H1 (cell line): ENCODE measurements at regions not wholly inside any gene's neighbourhood (a gene's known extent, or its start where the extent isn't known, plus 50 kb on each side); places are given as distances from the start of the nearest gene placed in this dataset.

Source experiments
- CTCF ChIA-PET: fragments of 300-600 bp; sonication (Branson Sonifier 250); formaldehyde crosslinking; loops from one replicate; lab custom pipeline; 2021; ENCODE audit not compliant: partially characterized antibody; lab: Charles Lee
- POLR2A ChIA-PET: fragments of 300-600 bp; sonication (Branson Sonifier 250); formaldehyde crosslinking; loops from one replicate; lab custom pipeline; 2021; ENCODE audit warnings: inconsistent platforms; ENCODE audit not compliant: partially characterized antibody; lab: Charles Lee
- DNase-seq, 2 experiments: peaks; one replicate each; pipeline versions ENCODE4 v3.0.0 to v3.0.0-alpha.2; 2010 to 2022; ENCODE audit warnings: low spot score in 2 of 2, low read depth in 1 of 2, mixed read lengths in 1 of 2
- FAIRE-seq: peaks from 2 replicates; lab custom pipeline; 2011; peaks lifted over from hg19 to GRCh38; lab: Jason Lieb, UNC
- H2AFZ ChIP-seq: 2 replicates; pipeline ENCODE4 v1.8.1; 2012; ENCODE audit warnings: low read length, inconsistent platforms
- H2AK5ac ChIP-seq: 2 replicates; pipeline ENCODE4 v1.6.1; 2013; ENCODE audit warnings: low read depth, low read length
- H2BK120ac ChIP-seq: replicated peaks from 2 replicates; pipeline ENCODE3; 2013; ENCODE audit warnings: low read depth, low read length, inconsistent platforms
- H2BK12ac ChIP-seq: 2 replicates; pipeline ENCODE4 v1.6.1; 2013; ENCODE audit warnings: low read depth, low read length
- H2BK15ac ChIP-seq: 2 replicates; pipeline ENCODE4 v1.6.1; 2013; ENCODE audit warnings: low read length
- H2BK20ac ChIP-seq: 2 replicates; pipeline ENCODE4 v1.6.1; 2013; ENCODE audit warnings: low read length
- H2BK5ac ChIP-seq: 2 replicates; pipeline ENCODE4 v1.6.1; 2013; ENCODE audit warnings: low read depth, low read length
- H3K14ac ChIP-seq: 2 replicates; pipeline ENCODE4 v1.6.1; 2013; ENCODE audit warnings: inconsistent platforms; ENCODE audit not compliant: insufficient read length
- H3K18ac ChIP-seq: 2 replicates; pipeline ENCODE4 v1.6.1; 2013; ENCODE audit warnings: low read length; ENCODE audit errors: extremely low read depth
- H3K23ac ChIP-seq: 2 replicates; pipeline ENCODE4 v1.6.1; 2013; ENCODE audit warnings: inconsistent platforms; ENCODE audit not compliant: insufficient read length
- H3K23me2 ChIP-seq: 2 replicates; pipeline ENCODE4 v1.6.1; 2013; ENCODE audit warnings: low read depth, low read length
- H3K27ac ChIP-seq: 2 replicates; pipeline ENCODE4 v1.6.1; 2011; ENCODE audit warnings: low read depth, low read length, inconsistent platforms
- H3K27me3 ChIP-seq, 4 experiments: replicated peaks in 1 of 4; 1 replicate in 1 of 4; 2 replicates in 3 of 4; pipeline versions ENCODE4 v1.6.1 to v1.8.1; 2011 to 2013; ENCODE audit warnings: low read length in 3 of 4, mild to moderate bottlenecking in 3 of 4, inconsistent platforms in 2 of 4, mixed read lengths in 2 of 4, moderate library complexity in 1 of 4; ENCODE audit not compliant: control insufficient read depth in 3 of 4, insufficient read depth in 3 of 4; ENCODE audit errors: extremely low read depth in 1 of 4
- H3K36me3 ChIP-seq, 4 experiments: 2 replicates each; pipeline versions ENCODE4 v1.6.1 to v1.8.1; 2011 to 2013; ENCODE audit warnings: mild to moderate bottlenecking in 4 of 4, low read length in 3 of 4, moderate library complexity in 2 of 4, control low read depth in 1 of 4, inconsistent platforms in 1 of 4; ENCODE audit not compliant: insufficient read depth in 4 of 4, control insufficient read depth in 2 of 4
- H3K4ac ChIP-seq: replicated peaks from 2 replicates; pipeline ENCODE3; 2013; ENCODE audit warnings: low read length, low read depth, mixed read lengths, inconsistent platforms; ENCODE audit not compliant: insufficient read length
- H3K4me1 ChIP-seq, 4 experiments: replicated peaks in 1 of 4; 1 replicate in 1 of 4; 2 replicates in 3 of 4; pipeline versions ENCODE4 v1.6.1 to v1.8.1; 2011 to 2013; ENCODE audit warnings: low read length in 3 of 4, inconsistent platforms in 2 of 4, mixed read lengths in 1 of 4; ENCODE audit not compliant: insufficient read depth in 4 of 4, control insufficient read depth in 3 of 4
- H3K4me2 ChIP-seq, 2 experiments: 2 replicates each; pipeline versions ENCODE4 v1.6.1 to v1.8.1; 2011 to 2013; ENCODE audit warnings: low read depth in 2 of 2, low read length in 2 of 2, control low read depth in 1 of 2, inconsistent platforms in 1 of 2, mild to moderate bottlenecking in 1 of 2; ENCODE audit not compliant: insufficient read depth in 1 of 2
- H3K4me3 ChIP-seq, 4 experiments: fragments of 200-600, 300-600 bp in 1 of 4; sonication (generic), shearing (Covaris generic), sonication (Bioruptor Twin) in 1 of 4; 2 replicates each; pipeline versions ENCODE4 v1.5.1 to v1.8.1; 2011 to 2016; ENCODE audit warnings: low read length in 4 of 4, low read depth in 3 of 4, control low read depth in 2 of 4, inconsistent platforms in 2 of 4, mild to moderate bottlenecking in 2 of 4, mixed read lengths in 1 of 4, moderate library complexity in 1 of 4; ENCODE audit not compliant: insufficient read depth in 2 of 4; ENCODE audit errors: extremely low read depth in 1 of 4
- H3K56ac ChIP-seq: replicated peaks from 2 replicates; pipeline ENCODE3; 2013; ENCODE audit warnings: low read depth, mild to moderate bottlenecking, mixed read lengths, low read length, inconsistent platforms; ENCODE audit not compliant: insufficient read length
- H3K79me1 ChIP-seq: 2 replicates; pipeline ENCODE4 v1.6.1; 2013; ENCODE audit warnings: low read depth, low read length, control low read depth
- H3K79me2 ChIP-seq, 2 experiments: 2 replicates each; pipeline versions ENCODE4 v1.6.1 to v1.8.1; 2012 to 2013; ENCODE audit warnings: low read length in 2 of 2, mild to moderate bottlenecking in 2 of 2, inconsistent platforms in 1 of 2; ENCODE audit not compliant: insufficient read depth in 2 of 2, control insufficient read depth in 1 of 2
- H3K9ac ChIP-seq, 4 experiments: replicated peaks in 1 of 4; 1 replicate in 1 of 4; 2 replicates in 3 of 4; pipeline versions ENCODE4 v1.6.1 to v1.8.1; 2011 to 2013; ENCODE audit warnings: low read depth in 3 of 4, low read length in 3 of 4, control low read depth in 2 of 4, mild to moderate bottlenecking in 2 of 4, moderate library complexity in 2 of 4, inconsistent platforms in 1 of 4; ENCODE audit errors: extremely low read depth in 1 of 4
- H3K9me3 ChIP-seq, 2 experiments: 2 replicates each; pipeline versions ENCODE4 v1.6.1 to v1.8.1; 2012 to 2013; ENCODE audit warnings: mild to moderate bottlenecking in 2 of 2, moderate library complexity in 2 of 2, control low read depth in 1 of 2, inconsistent platforms in 1 of 2, low read depth in 1 of 2, low read length in 1 of 2, mixed read lengths in 1 of 2; ENCODE audit not compliant: insufficient read depth in 2 of 2
- H4K20me1 ChIP-seq, 2 experiments: replicated peaks in 1 of 2; 2 replicates each; pipeline versions ENCODE3 to v1.8.1; 2011 to 2013; ENCODE audit warnings: inconsistent platforms in 2 of 2, low read length in 2 of 2, mild to moderate bottlenecking in 1 of 2; ENCODE audit not compliant: insufficient read depth in 2 of 2, control insufficient read depth in 1 of 2
- H4K5ac ChIP-seq: 2 replicates; pipeline ENCODE4 v1.6.1; 2013; ENCODE audit warnings: low read length, low read depth, mixed read lengths, inconsistent platforms; ENCODE audit not compliant: insufficient read length
- H4K8ac ChIP-seq: 2 replicates; pipeline ENCODE4 v1.8.0; 2013; ENCODE audit warnings: mild to moderate bottlenecking, moderate library complexity, low read length, inconsistent platforms; ENCODE audit not compliant: insufficient read depth; ENCODE audit errors: extremely low read depth
- H4K91ac ChIP-seq: replicated peaks from 2 replicates; pipeline ENCODE3; 2013; ENCODE audit warnings: low read length, mixed read lengths, inconsistent platforms; ENCODE audit not compliant: insufficient read length
- BACH1 ChIP-seq: IDR thresholded peaks from 2 replicates; pipeline ENCODE4 v1.6.1; 2012; ENCODE audit warnings: low read length, improper control_type of control experiment
- CTBP2 ChIP-seq: IDR thresholded peaks from 2 replicates; pipeline ENCODE4 v1.7.0; 2011; ENCODE audit warnings: borderline replicate concordance, mild to moderate bottlenecking, moderate library complexity, mixed read lengths, low read length; ENCODE audit not compliant: insufficient read depth, insufficient read length
- MAFK ChIP-seq: IDR thresholded peaks from 2 replicates; pipeline ENCODE4 v1.6.1; 2012; ENCODE audit warnings: low read depth, mild to moderate bottlenecking, improper control_type of control experiment, low read length
- RNF2 ChIP-seq: fragments of 200-900, 300-1000 bp; sonication (generic); IDR thresholded peaks from 2 replicates; pipeline ENCODE4 v1.7.1; 2016; ENCODE audit warnings: borderline replicate concordance, low read depth, mild to moderate bottlenecking, antibody characterized with exemption, low read length; ENCODE audit not compliant: poor library complexity, severe bottlenecking; ENCODE audit errors: missing control alignments
- RXRA ChIP-seq: IDR thresholded peaks from 2 replicates; pipeline ENCODE4 v1.6.1; 2011; ENCODE audit warnings: low read depth, mild to moderate bottlenecking, low read length, moderate library complexity; ENCODE audit not compliant: insufficient read depth
- TAF7 ChIP-seq: optimal IDR thresholded peaks from 2 replicates; pipeline ENCODE3; 2011; ENCODE audit warnings: low read depth, mild to moderate bottlenecking, inconsistent platforms, low read length, moderate library complexity, borderline replicate concordance
- TCF12 ChIP-seq: IDR thresholded peaks from 2 replicates; pipeline ENCODE4 v1.6.1; 2011; ENCODE audit warnings: low read depth, mild to moderate bottlenecking, low read length
- WGBS, 2 experiments: shearing (Covaris generic) in 1 of 2; methylation state at CpG; one replicate each; pipeline versions ENCODE4 v1.1.6 to v1.1.7; 2013 to 2015; ENCODE audit warnings: low lambda C conversion rate in 2 of 2, mixed read lengths in 2 of 2, inconsistent platforms in 1 of 2, low coverage in 1 of 2, missing lambda C conversion rate in 1 of 2; ENCODE audit not compliant: insufficient replicate concordance in 2 of 2, insufficient coverage in 1 of 2, insufficient read length in 1 of 2; ENCODE audit errors: extremely low coverage in 1 of 2, missing lambda C conversion rate in 1 of 2; 5-methylcytosine and 5-hydroxymethylcytosine counted together

DNA sequence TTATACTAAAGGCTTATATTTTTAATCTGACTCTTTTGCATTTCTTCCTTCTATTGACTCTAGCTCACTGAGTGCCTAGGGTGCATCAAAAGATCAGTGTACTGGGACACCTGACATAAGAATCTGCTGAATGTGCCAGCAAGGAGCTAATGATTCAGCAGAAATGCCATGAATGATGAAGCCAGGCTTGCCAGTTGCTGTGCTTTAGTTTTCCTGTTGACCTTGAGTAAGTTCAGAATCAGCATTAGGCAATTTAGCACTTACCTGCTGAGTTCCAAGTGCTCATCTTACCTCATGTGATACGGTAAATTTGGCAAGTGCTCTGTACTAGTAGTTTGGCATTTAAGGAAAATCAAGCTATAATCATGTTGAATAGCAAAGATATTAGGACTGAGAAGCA lies 523.2 kb upstream of the B3GALT2 start:
- FAIRE-seq = no peak

More for the DNA sequence above, 523.2 kb upstream of the B3GALT2 start:
- H2BK15ac ChIP-seq = no peak overlapping the region
- no peak overlapping the region for H3K14ac ChIP-seq
- H3K27ac ChIP-seq = no peak overlapping the region
- peak; percentile 21; the same call in 1 of the 2 replicates for TF ChIP-seq MAFK
- TF ChIP-seq TCF12 = no peak
- TF ChIP-seq CTBP2 = no peak
- TF ChIP-seq RNF2 = no peak
- no peak for TF ChIP-seq RXRA
- TF ChIP-seq TAF7 = no peak
- peak; percentile 33; the same call in 1 of the 2 replicates for TF ChIP-seq BACH1
- TF ChIP-seq, all 59 proteins: peak for 2
- Histone ChIP-seq H3K36me3 (no peaks in the 10 kb centered on the region), H3K4me1 (no peaks in the 10 kb centered on the region), H4K5ac (no peak overlapping the region), H4K91ac (no peak overlapping the region), H2BK120ac (no peak overlapping the region), H3K56ac (no peak overlapping the region), H2AFZ (no peak overlapping the region), H3K79me1 (no peaks in the 10 kb centered on the region), H3K4me2 (no peak overlapping the region; a peak in 1 of 4 replicates), H3K27me3 (peaks cover 0 to 1% (median 0%) of the 10 kb centered on the region in 4 experiments; a peak in 1 of 7 replicates), H3K4ac (no peak overlapping the region), H2BK20ac (no peak overlapping the region), H2BK5ac (no peak overlapping the region), H3K18ac (no peak overlapping the region), H3K9ac (no peak overlapping the region), H4K8ac (no peak overlapping the region), H3K23me2 (no peaks in the 10 kb centered on the region), H3K79me2 (no peaks in the 10 kb centered on the region), H2AK5ac (no peak overlapping the region), H2BK12ac (no peak overlapping the region), H3K9me3 (no peaks in the 10 kb centered on the region), H4K20me1 (no peaks in the 10 kb centered on the region), H3K4me3 (no peak overlapping the region), H3K23ac (no peak overlapping the region)
- CTCF ChIA-PET = no interaction called here
- DNase-seq = no peak
- WGBS, 2 experiments = 90% methylated on average over 1 of the region's 1 CpG; no CpG with 5 or more reads in 1 of the 2 experiments
- POLR2A ChIA-PET = no interaction called here
